ENCODE measurements at regions not wholly inside any gene's neighbourhood (a gene's known extent, or its start where the extent isn't known, plus 50 kb on each side); places are given as distances from the start of the nearest gene placed in this dataset.
A peak's percentile ranks its signal among the peaks of the same experiment; 100 is the strongest.

- no peak for DNase-seq (ENCODE audit: low read depth)
Measured at GRCh38 chr9:119639287-119639955, 270.2 kb upstream of the BRINP1 start.

- no peak for DNase-seq (ENCODE audit: low read depth)
Measured at GRCh38 chr9:119634006-119634405, 264.8 kb upstream of the BRINP1 start.

GRCh38 chr9:119611565-119611964, 242.3 kb upstream of the BRINP1 start:
- no peak for DNase-seq (ENCODE audit: low read depth)

GRCh38 chr9:119609277-119609971, 240.2 kb upstream of the BRINP1 start:
- no peak for DNase-seq (ENCODE audit: low read depth)

- no peak for DNase-seq (ENCODE audit: low read depth)
Measured at GRCh38 chr9:119601632-119602031, 232.4 kb upstream of the BRINP1 start.

- no peak for DNase-seq (ENCODE audit: low read depth)
Measured at GRCh38 chr9:119597499-119597898, 228.3 kb upstream of the BRINP1 start.

GRCh38 chr9:119596703-119597102, 227.5 kb upstream of the BRINP1 start:
- no peak for DNase-seq (ENCODE audit: low read depth)

GRCh38 chr9:119588874-119589744, 219.9 kb upstream of the BRINP1 start:
- no peak for DNase-seq (ENCODE audit: low read depth)

GRCh38 chr9:119577881-119578280, 208.6 kb upstream of the BRINP1 start:
- DNase-seq (ENCODE audit: low read depth) = no peak

- DNase-seq (ENCODE audit: low read depth) = no peak
Measured at GRCh38 chr9:119559986-119560385, 190.8 kb upstream of the BRINP1 start.

- DNase-seq (ENCODE audit: low read depth) = no peak
Measured at GRCh38 chr9:119559056-119559455, 189.8 kb upstream of the BRINP1 start.

- peak; percentile 48 for DNase-seq (ENCODE audit: low read depth)
Measured at GRCh38 chr9:119556129-119556875, 187.1 kb upstream of the BRINP1 start.

- DNase-seq (ENCODE audit: low read depth) = no peak
Measured at GRCh38 chr9:119544492-119544891, 175.3 kb upstream of the BRINP1 start.

- no peak for DNase-seq (ENCODE audit: low read depth)
Measured at GRCh38 chr9:119537138-119537537, 167.9 kb upstream of the BRINP1 start.

- DNase-seq (ENCODE audit: low read depth) = no peak
Measured at GRCh38 chr9:119533504-119533903, 164.3 kb upstream of the BRINP1 start.

- no peak for DNase-seq (ENCODE audit: low read depth)
Measured at GRCh38 chr9:119526698-119527097, 157.5 kb upstream of the BRINP1 start.

GRCh38 chr9:119523508-119523907, 154.3 kb upstream of the BRINP1 start:
- DNase-seq (ENCODE audit: low read depth) = no peak

- DNase-seq (ENCODE audit: low read depth) = no peak
Measured at GRCh38 chr9:119522381-119522780, 153.1 kb upstream of the BRINP1 start.

GRCh38 chr9:119509291-119509905, 140.2 kb upstream of the BRINP1 start:
- DNase-seq (ENCODE audit: low read depth) = no peak

- DNase-seq (ENCODE audit: low read depth) = no peak
Measured at GRCh38 chr9:119501374-119501773, 132.1 kb upstream of the BRINP1 start.

- no peak for DNase-seq (ENCODE audit: low read depth)
Measured at GRCh38 chr9:119500072-119500771, 131.0 kb upstream of the BRINP1 start.

Measured in activated T-cell treated with anti-CD3 and anti-CD28 coated beads for 48 hours (primary cell).